Mucosa of rectum (tissue), 2 donors: ENCODE measurements at regions not wholly inside any gene's neighbourhood (a gene's known extent, or its start where the extent isn't known, plus 50 kb on each side); places are given as distances from the start of the nearest gene placed in this dataset.

Source experiments
- H3K27ac ChIP-seq, 2 donors: one replicate each; pipeline ENCODE4 v1.7.0; 2013; ENCODE audit warnings: inconsistent platforms in 2 of 2, low read depth in 2 of 2, low read length in 2 of 2
- H3K27me3 ChIP-seq, 2 donors: one replicate each; pipeline ENCODE4 v1.7.0; 2013; ENCODE audit warnings: low read length in 2 of 2; ENCODE audit not compliant: control insufficient read depth in 2 of 2, insufficient read depth in 2 of 2
- H3K36me3 ChIP-seq, 2 donors: one replicate each; pipeline ENCODE4 v1.7.0; 2013; ENCODE audit warnings: low read length in 2 of 2; ENCODE audit not compliant: control insufficient read depth in 2 of 2, insufficient read depth in 2 of 2
- H3K4me1 ChIP-seq, 2 donors: one replicate each; pipeline ENCODE4 v1.7.0; 2013; ENCODE audit warnings: low read length in 2 of 2, mild to moderate bottlenecking in 1 of 2; ENCODE audit not compliant: control insufficient read depth in 2 of 2, insufficient read depth in 2 of 2
- H3K4me3 ChIP-seq, 2 donors: one replicate each; pipeline ENCODE4 v1.7.0; 2013; ENCODE audit warnings: low read length in 2 of 2
- H3K9ac ChIP-seq, 2 donors: one replicate each; pipeline ENCODE4 v1.7.0; 2013; ENCODE audit warnings: low read length in 2 of 2, low read depth in 1 of 2, mild to moderate bottlenecking in 1 of 2
- H3K9me3 ChIP-seq, 2 donors: one replicate each; pipeline ENCODE4 v1.7.0; 2013; ENCODE audit warnings: low read length in 2 of 2; ENCODE audit not compliant: control insufficient read depth in 2 of 2
- donor health status: healthy.
- donor health status: Normal muscosa, but diverticular disease.

- no peak overlapping the region for H3K4me3 ChIP-seq
- H3K4me1 ChIP-seq: peaks cover 0 to 2% of the 10 kb centered on the region in 2 donors
- no peaks in the 10 kb centered on the region for H3K9me3 ChIP-seq
- peaks cover 0 to 4% of the 10 kb centered on the region in 2 donors for H3K27me3 ChIP-seq
- no peak overlapping the region for H3K9ac ChIP-seq
- H3K36me3 ChIP-seq: no peaks in the 10 kb centered on the region
- no peak overlapping the region for H3K27ac ChIP-seq
Observed at GRCh38 chr20:40738976-40739375, 49.9 kb upstream of the MAFB start.

DNA sequence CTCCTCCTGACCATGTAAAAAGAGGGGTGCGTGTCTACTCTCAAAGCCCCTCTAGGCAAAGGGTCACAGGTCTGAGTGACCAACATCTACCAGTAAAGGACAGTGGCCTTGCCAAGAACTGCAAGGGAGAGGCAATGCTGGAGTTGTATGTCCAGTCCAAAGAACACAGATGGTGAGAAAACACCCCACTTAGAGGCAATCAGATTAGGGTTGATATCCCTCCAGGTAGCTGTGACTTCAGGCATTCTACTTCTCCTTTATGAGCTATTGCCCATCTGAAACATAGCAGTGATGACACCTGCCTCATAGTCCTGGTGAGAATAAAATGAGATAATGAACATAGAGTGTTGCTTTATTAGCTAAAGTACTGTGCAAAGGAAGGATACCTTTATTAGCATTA, 50.8 kb upstream of the MAFB start:
- H3K27ac ChIP-seq: no peak overlapping the region
- H3K36me3 ChIP-seq: no peaks in the 10 kb centered on the region
- H3K9me3 ChIP-seq: no peaks in the 10 kb centered on the region
- H3K9ac ChIP-seq: no peak overlapping the region
- no peak overlapping the region for H3K4me3 ChIP-seq
- peaks cover 0 to 2% of the 10 kb centered on the region in 2 donors for H3K4me1 ChIP-seq
- peaks cover 0 to 7% of the 10 kb centered on the region in 2 donors for H3K27me3 ChIP-seq

GRCh38 chr20:40741507-40742106, 52.6 kb upstream of the MAFB start:
- Histone ChIP-seq H3K27me3 (peaks cover 0 to 4% of the 10 kb centered on the region in 2 donors), H3K4me1 (peaks cover 0 to 2% of the 10 kb centered on the region in 2 donors), H3K9me3 (no peaks in the 10 kb centered on the region)

GRCh38 chr20:40743141-40743775, 54.2 kb upstream of the MAFB start:
- H3K27ac ChIP-seq: no peak overlapping the region
- H3K9me3 ChIP-seq: no peaks in the 10 kb centered on the region
- peaks cover 2 to 4% of the 10 kb centered on the region in 2 donors for H3K27me3 ChIP-seq
- H3K4me3 ChIP-seq: no peak overlapping the region
- H3K4me1 ChIP-seq: peaks cover 0 to 2% of the 10 kb centered on the region in 2 donors
- H3K36me3 ChIP-seq: no peaks in the 10 kb centered on the region
- H3K9ac ChIP-seq: no peak overlapping the region

More at GRCh38 chr20:40741507-40742106, 52.6 kb upstream of the MAFB start:
- Histone ChIP-seq H3K4me3 (no peak overlapping the region), H3K9ac (no peak overlapping the region), H3K36me3 (no peaks in the 10 kb centered on the region), H3K27ac (no peak overlapping the region)

- no peaks in the 10 kb centered on the region for H3K36me3 ChIP-seq
- no peak overlapping the region for H3K9ac ChIP-seq
- no peak overlapping the region for H3K4me3 ChIP-seq
- peaks cover 2 to 4% of the 10 kb centered on the region in 2 donors for H3K27me3 ChIP-seq
- no peaks in the 10 kb centered on the region for H3K9me3 ChIP-seq
- peaks cover 0 to 2% of the 10 kb centered on the region in 2 donors for H3K4me1 ChIP-seq
- no peak overlapping the region for H3K27ac ChIP-seq
Observed at GRCh38 chr20:40744072-40744817, 55.2 kb upstream of the MAFB start.

DNA sequence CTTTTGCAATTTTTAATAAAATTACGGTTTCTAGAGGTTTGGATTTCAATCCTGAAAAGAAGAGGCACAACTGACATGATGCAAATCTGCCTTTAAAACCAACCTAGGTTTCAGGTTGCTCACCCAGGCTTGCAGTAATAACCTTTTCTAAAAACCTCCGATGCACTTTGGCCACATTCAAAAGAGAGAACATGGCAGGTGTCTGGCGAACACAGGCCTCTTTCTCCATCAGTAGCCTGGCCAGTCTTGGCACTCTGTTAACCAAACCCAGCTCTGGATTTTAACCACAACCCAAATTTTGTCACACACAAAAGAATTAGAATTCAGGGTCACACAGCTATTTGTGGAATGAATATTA, 55.8 kb upstream of the MAFB start:
- Histone ChIP-seq H3K4me3 (no peak overlapping the region), H3K4me1 (peaks cover 0 to 2% of the 10 kb centered on the region in 2 donors), H3K9ac (no peak overlapping the region), H3K27ac (no peak overlapping the region), H3K9me3 (no peaks in the 10 kb centered on the region), H3K27me3 (peaks cover 2 to 4% of the 10 kb centered on the region in 2 donors), H3K36me3 (no peaks in the 10 kb centered on the region)

DNA sequence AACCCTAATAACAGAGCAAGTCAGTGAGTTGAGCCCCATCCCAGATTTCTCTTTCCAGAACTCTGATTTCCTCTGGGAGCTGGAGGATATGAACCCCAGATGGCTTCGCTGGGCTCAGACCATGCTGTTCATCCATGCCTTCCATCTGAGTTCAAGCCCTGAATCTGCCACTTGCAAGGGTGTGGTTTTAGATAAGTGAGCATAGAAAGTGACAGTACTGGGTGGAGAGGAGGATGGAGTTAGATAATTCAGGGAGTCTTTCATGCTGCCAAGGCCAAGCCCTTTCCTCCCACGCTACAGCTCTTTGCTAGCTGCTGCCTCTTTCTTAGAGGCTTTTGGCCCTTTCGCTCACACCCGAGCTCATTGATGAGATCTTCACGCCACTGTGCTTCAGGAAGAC, 57.2 kb upstream of the MAFB start:
- peaks cover 2 to 4% of the 10 kb centered on the region in 2 donors for H3K27me3 ChIP-seq
- H3K9ac ChIP-seq: no peak overlapping the region
- peaks cover 0 to 2% of the 10 kb centered on the region in 2 donors for H3K4me1 ChIP-seq
- H3K9me3 ChIP-seq: no peaks in the 10 kb centered on the region
- H3K27ac ChIP-seq: no peak overlapping the region
- H3K4me3 ChIP-seq: no peak overlapping the region
- H3K36me3 ChIP-seq: no peaks in the 10 kb centered on the region

DNA sequence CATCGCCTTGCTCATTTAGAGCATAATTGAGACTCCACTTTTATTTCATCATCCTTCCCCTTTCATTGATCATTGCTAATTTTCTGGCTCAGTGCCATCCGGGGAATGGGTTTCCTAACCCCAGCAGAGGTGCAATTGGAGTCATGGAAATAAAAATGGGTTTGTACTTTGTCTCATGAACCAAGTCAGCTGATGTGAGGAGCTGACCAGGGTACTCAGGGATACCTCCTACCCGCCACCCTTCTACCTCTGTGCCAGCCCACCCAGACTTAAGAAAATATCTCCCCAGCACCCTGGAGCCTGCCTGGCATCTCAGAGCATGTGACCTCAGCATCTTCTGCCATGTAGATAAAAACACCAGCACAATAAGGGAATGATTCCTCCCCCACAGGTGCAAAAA, 59.1 kb upstream of the MAFB start:
- Histone ChIP-seq H3K9me3 (no peaks in the 10 kb centered on the region), H3K36me3 (no peaks in the 10 kb centered on the region), H3K4me3 (no peak overlapping the region), H3K4me1 (peaks cover 0 to under 1% of the 10 kb centered on the region in 2 donors), H3K27me3 (peaks cover 2 to 4% of the 10 kb centered on the region in 2 donors), H3K27ac (no peak overlapping the region), H3K9ac (no peak overlapping the region)

- Histone ChIP-seq H3K4me3 (no peak overlapping the region), H3K27ac (no peak overlapping the region), H3K9ac (no peak overlapping the region), H3K27me3 (peaks cover 0 to 2% of the 10 kb centered on the region in 2 donors), H3K36me3 (no peaks in the 10 kb centered on the region), H3K9me3 (no peaks in the 10 kb centered on the region), H3K4me1 (no peaks in the 10 kb centered on the region)
Observed at GRCh38 chr20:40749985-40750506, 61.0 kb upstream of the MAFB start.

DNA sequence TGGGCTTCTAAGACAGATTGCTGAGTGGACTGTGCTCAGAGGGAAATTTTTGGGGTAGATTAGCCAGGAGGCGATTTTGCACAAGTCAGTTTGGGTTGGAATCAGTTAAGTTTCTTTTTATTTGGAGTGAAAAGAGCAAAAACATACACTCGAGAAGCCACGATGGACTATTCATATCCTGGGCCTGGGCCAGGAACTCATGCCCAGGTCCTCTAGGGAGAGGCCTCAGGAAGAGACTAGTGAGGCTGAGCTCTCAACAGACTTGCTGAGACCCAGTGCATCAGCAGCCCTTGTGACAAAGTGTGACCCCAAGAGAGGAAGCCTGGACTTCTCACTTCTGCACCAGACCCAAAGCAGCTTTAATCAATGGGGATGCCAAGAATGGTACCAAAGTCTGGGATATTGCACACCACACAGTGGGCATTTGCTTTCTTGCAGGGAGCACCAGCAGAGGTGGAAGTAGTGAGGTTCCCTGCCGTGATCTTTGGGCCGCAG, 61.6 kb upstream of the MAFB start:
- no peaks in the 10 kb centered on the region for H3K4me1 ChIP-seq
- H3K4me3 ChIP-seq: no peak overlapping the region
- no peaks in the 10 kb centered on the region for H3K36me3 ChIP-seq
- no peak overlapping the region for H3K9ac ChIP-seq
- H3K27ac ChIP-seq: no peak overlapping the region
- no peaks in the 10 kb centered on the region for H3K9me3 ChIP-seq
- H3K27me3 ChIP-seq: peaks cover 0 to 2% of the 10 kb centered on the region in 2 donors
